ENCODE measurements at regions not wholly inside any gene's neighbourhood (a gene's known extent, or its start where the extent isn't known, plus 50 kb on each side); places are given as distances from the start of the nearest gene placed in this dataset.
"Not testable (repeated sequence)": the region's sequence is repeated elsewhere in the genome, so short reads cannot be mapped to it uniquely, and the experiment has no call there.

DNA sequence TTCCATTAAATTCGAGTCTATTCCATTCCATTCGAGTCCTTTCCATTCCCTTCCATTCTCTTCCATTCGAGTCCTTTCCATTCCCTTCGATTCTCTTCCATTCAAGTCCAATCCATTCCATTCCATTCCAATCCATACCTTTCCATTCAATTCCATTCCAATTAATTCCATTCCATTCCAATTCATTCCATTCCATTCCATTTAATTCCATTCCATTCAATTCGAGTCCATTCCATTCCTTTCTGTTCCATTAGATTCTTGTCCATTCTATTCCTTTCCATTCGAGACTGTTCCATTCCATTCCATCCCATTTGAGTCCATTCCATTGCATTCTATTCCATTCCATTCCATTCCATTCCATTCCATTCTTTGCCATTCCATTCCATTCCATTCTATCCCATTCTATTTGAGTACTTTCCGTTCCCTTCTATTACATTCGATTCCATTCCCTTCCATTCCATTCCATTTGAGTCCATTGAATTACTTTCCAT, 1130.0 kb downstream of the RPIA start:
- BruUV-seq (replicated peaks): no TSS peak

DNA sequence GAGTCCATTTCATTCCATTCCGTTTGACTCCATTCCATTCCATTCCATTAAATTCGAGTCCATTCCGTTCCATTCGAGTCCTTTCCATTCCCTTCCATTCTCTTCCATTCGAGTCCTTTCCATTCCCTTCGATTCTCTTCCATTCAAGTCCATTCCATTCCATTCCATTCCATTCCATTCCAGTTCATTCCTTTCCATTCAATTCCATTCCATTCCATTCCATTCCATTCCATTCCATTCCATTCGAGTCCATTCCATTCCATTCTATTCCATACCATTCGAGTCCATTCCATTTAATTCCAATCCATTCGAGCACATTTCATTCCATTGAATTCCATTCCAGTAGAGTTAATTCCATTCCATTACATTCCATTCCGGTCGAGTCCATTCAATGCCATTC, 1130.9 kb downstream of the RPIA start:
- CTCF ChIA-PET; H3K4me1 ChIP-seq (replicated peaks; ENCODE audit: insufficient read depth); BruUV-seq (replicated peaks); H3F3A ChIP-seq (ENCODE audit: insufficient read depth, low read depth); DNase-seq; H3K4me3 ChIP-seq; H2AFZ ChIP-seq; intact Hi-C loops (cut with micrococcal nuclease; ENCODE audit: unreplicated experiment); H3K36me3 ChIP-seq (ENCODE audit: low read depth); POLR2A ChIA-PET (ENCODE audit: unreplicated experiment); H4K20me1 ChIP-seq (ENCODE audit: insufficient read depth); H3K27ac ChIP-seq; H3K4me2 ChIP-seq; H3K79me2 ChIP-seq (ENCODE audit: low read depth); H3K27me3 ChIP-seq (ENCODE audit: insufficient read depth, low read depth); H3K9me2 ChIP-seq (ENCODE audit: insufficient read depth): not testable (repeated sequence)
- peaks cover 65% of the 10 kb centered on the region for H3K9me3 ChIP-seq (ENCODE audit: insufficient read depth, low read depth)

More for the DNA sequence above, 1130.0 kb downstream of the RPIA start:
- H3K4me3 ChIP-seq: no peak overlapping the region
- H3K79me2 ChIP-seq (ENCODE audit: low read depth): no peaks in the 10 kb centered on the region
- H3K4me2 ChIP-seq: no peak overlapping the region
- H2AFZ ChIP-seq: no peak overlapping the region
- ChIA-PET CTCF (no interaction called here), POLR2A (ENCODE audit: unreplicated experiment) (no interaction called here)
- H3K9me3 ChIP-seq (ENCODE audit: insufficient read depth, low read depth): peaks cover 73% of the 10 kb centered on the region
- no peak for TF ChIP-seq EZH2 (IDR thresholded peaks at IDR 0.05; ENCODE audit: low read depth)
- no peak for TF ChIP-seq CTCF (conservative IDR thresholded peaks at IDR 0.05)
- no peaks in the 10 kb centered on the region for H3K4me1 ChIP-seq (replicated peaks; ENCODE audit: insufficient read depth)
- H3K36me3 ChIP-seq (ENCODE audit: low read depth): no peaks in the 10 kb centered on the region
- no peak for DNase-seq
- H3F3A ChIP-seq (ENCODE audit: insufficient read depth, low read depth): no peaks in the 10 kb centered on the region
- intact Hi-C loops (cut with micrococcal nuclease; ENCODE audit: unreplicated experiment): no loop called here
- H4K20me1 ChIP-seq (ENCODE audit: insufficient read depth): no peaks in the 10 kb centered on the region
- H3K27me3 ChIP-seq (ENCODE audit: insufficient read depth, low read depth): no peaks in the 10 kb centered on the region
- no peak overlapping the region for H3K27ac ChIP-seq
- H3K9me2 ChIP-seq (ENCODE audit: insufficient read depth): no peaks in the 10 kb centered on the region

- no peak overlapping the region for H2AFZ ChIP-seq
- no peak overlapping the region for H3K4me3 ChIP-seq
- H3K36me3 ChIP-seq (ENCODE audit: low read depth): no peaks in the 10 kb centered on the region
- no TSS peak for BruUV-seq (replicated peaks)
- TF ChIP-seq EZH2 (IDR thresholded peaks at IDR 0.05; ENCODE audit: low read depth) (no peak), CTCF (conservative IDR thresholded peaks at IDR 0.05) (no peak)
- intact Hi-C loops (cut with micrococcal nuclease; ENCODE audit: unreplicated experiment): no loop called here
- H3K27ac ChIP-seq: no peak overlapping the region
- ChIA-PET POLR2A (ENCODE audit: unreplicated experiment) (no interaction called here), CTCF (no interaction called here)
- no peaks in the 10 kb centered on the region for H3K79me2 ChIP-seq (ENCODE audit: low read depth)
- H4K20me1 ChIP-seq (ENCODE audit: insufficient read depth): no peaks in the 10 kb centered on the region
- no peak overlapping the region for H3K4me2 ChIP-seq
- H3K9me2 ChIP-seq (ENCODE audit: insufficient read depth): no peaks in the 10 kb centered on the region
- DNase-seq: no peak
- H3K9me3 ChIP-seq (ENCODE audit: insufficient read depth, low read depth): peaks cover 56% of the 10 kb centered on the region
- H3F3A ChIP-seq (ENCODE audit: insufficient read depth, low read depth): no peaks in the 10 kb centered on the region
- H3K27me3 ChIP-seq (ENCODE audit: insufficient read depth, low read depth): no peaks in the 10 kb centered on the region
- no peaks in the 10 kb centered on the region for H3K4me1 ChIP-seq (replicated peaks; ENCODE audit: insufficient read depth)
Measured at GRCh38 chr2:89823556-89823955, 1132.1 kb downstream of the RPIA start.

GRCh38 chr2:89825034-89825433, 1133.6 kb downstream of the RPIA start:
- no peak overlapping the region for H2AFZ ChIP-seq
- ChIA-PET CTCF (no interaction called here), POLR2A (ENCODE audit: unreplicated experiment) (no interaction called here)
- H3F3A ChIP-seq (ENCODE audit: insufficient read depth, low read depth): no peaks in the 10 kb centered on the region
- no peak overlapping the region for H3K27ac ChIP-seq
- TF ChIP-seq EZH2 (IDR thresholded peaks at IDR 0.05; ENCODE audit: low read depth): no peak
- no peak for TF ChIP-seq CTCF (conservative IDR thresholded peaks at IDR 0.05)
- no peaks in the 10 kb centered on the region for H3K27me3 ChIP-seq (ENCODE audit: insufficient read depth, low read depth)
- H3K79me2 ChIP-seq (ENCODE audit: low read depth): no peaks in the 10 kb centered on the region
- BruUV-seq (replicated peaks): no TSS peak
- no peak for DNase-seq
- H3K9me3 ChIP-seq (ENCODE audit: insufficient read depth, low read depth): peaks cover 50% of the 10 kb centered on the region
- no peaks in the 10 kb centered on the region for H3K4me1 ChIP-seq (replicated peaks; ENCODE audit: insufficient read depth)
- H4K20me1 ChIP-seq (ENCODE audit: insufficient read depth): no peaks in the 10 kb centered on the region
- no peaks in the 10 kb centered on the region for H3K9me2 ChIP-seq (ENCODE audit: insufficient read depth)
- H3K4me3 ChIP-seq: no peak overlapping the region
- no peak overlapping the region for H3K4me2 ChIP-seq
- H3K36me3 ChIP-seq (ENCODE audit: low read depth): no peaks in the 10 kb centered on the region
- intact Hi-C loops (cut with micrococcal nuclease; ENCODE audit: unreplicated experiment): no loop called here

GRCh38 chr2:89826741-89827140, 1135.3 kb downstream of the RPIA start:
- BruUV-seq (replicated peaks); H4K20me1 ChIP-seq (ENCODE audit: insufficient read depth); H3K4me2 ChIP-seq; DNase-seq; H3K36me3 ChIP-seq (ENCODE audit: low read depth); H3K79me2 ChIP-seq (ENCODE audit: low read depth); H3K4me1 ChIP-seq (replicated peaks; ENCODE audit: insufficient read depth); POLR2A ChIA-PET (ENCODE audit: unreplicated experiment); CTCF ChIA-PET; H3K27ac ChIP-seq; H3K4me3 ChIP-seq; H3K9me2 ChIP-seq (ENCODE audit: insufficient read depth); H2AFZ ChIP-seq; H3F3A ChIP-seq (ENCODE audit: insufficient read depth, low read depth); intact Hi-C loops (cut with micrococcal nuclease; ENCODE audit: unreplicated experiment); H3K27me3 ChIP-seq (ENCODE audit: insufficient read depth, low read depth): not testable (repeated sequence)
- H3K9me3 ChIP-seq (ENCODE audit: insufficient read depth, low read depth): peaks cover 52% of the 10 kb centered on the region
